Upper lobe of left lung (tissue), 6 donors: ENCODE measurements at regions not wholly inside any gene's neighbourhood (a gene's known extent, or its start where the extent isn't known, plus 50 kb on each side); places are given as distances from the start of the nearest gene placed in this dataset.

Experiments used
- ATAC-seq, 2 donors: fragments of 200-7000 bp; cut with Tn5 transposase; one replicate each; pipeline ENCODE4 v1.9.1; 2022; ENCODE audit warnings: mild to moderate bottlenecking in 2 of 2, moderate library complexity in 2 of 2; ENCODE audit not compliant: low FRiP score in 2 of 2
- DNase-seq, 2 donors: peaks; one replicate each; pipeline ENCODE4 v3.0.0-alpha.2; 2019 to 2020
- H3K27ac ChIP-seq, 4 donors: fragments of 200-600 bp; sonication (generic); one replicate each; pipeline ENCODE4 v1.5.1; 2016 to 2019
- H3K27me3 ChIP-seq, 4 donors: fragments of 200-600 bp; sonication (generic); one replicate each; pipeline ENCODE4 v1.5.1; 2017 to 2019
- H3K36me3 ChIP-seq, 4 donors: fragments of 200-600 bp; sonication (generic); one replicate each; pipeline ENCODE4 v1.5.1; 2016 to 2019
- H3K4me1 ChIP-seq, 4 donors: fragments of 200-600 bp; sonication (generic); one replicate each; pipeline ENCODE4 v1.5.1; 2018 to 2019
- H3K4me3 ChIP-seq, 4 donors: fragments of 200-600 bp; sonication (generic); one replicate each; pipeline ENCODE4 v1.5.1; 2017 to 2019; ENCODE audit warnings: mild to moderate bottlenecking in 2 of 4, moderate library complexity in 1 of 4
- H3K9me3 ChIP-seq, 4 donors: fragments of 200-600 bp; sonication (generic); one replicate each; pipeline ENCODE4 v1.5.1; 2018 to 2019
- EP300 ChIP-seq, 4 donors: sonication (generic); formaldehyde crosslinking; IDR thresholded peaks; one replicate each; pipeline ENCODE4 v1.5.1; 2017; ENCODE audit warnings: antibody characterized with exemption in 4 of 4, control low read depth in 2 of 4
- POLR2A ChIP-seq, 4 donors: fragments of 450-650 bp; IDR thresholded peaks; one replicate each; pipeline ENCODE4 v1.5.1; 2016 to 2017; ENCODE audit warnings: antibody characterized with exemption in 4 of 4, mild to moderate bottlenecking in 2 of 4
- POLR2AphosphoS5 ChIP-seq, 2 donors: sonication (generic); formaldehyde crosslinking; IDR thresholded peaks; one replicate each; pipeline ENCODE4 v1.5.1; 2017; ENCODE audit warnings: antibody characterized with exemption in 2 of 2
- WGBS, 2 donors: methylation state at CpG; one replicate each; pipeline ENCODE4 v1.1.5; 2017 to 2018; 5-methylcytosine and 5-hydroxymethylcytosine counted together
- TF ChIP-seq, protein P1 (sequence below), 6 experiments: fragments of 450-650 bp in 4 of 6; fragments of 200-600 bp in 2 of 6; sonication (generic) in 2 of 6; IDR thresholded peaks; one replicate each; pipeline ENCODE4 v1.5.1; 2016 to 2019; ENCODE audit warnings: antibody characterized with exemption in 6 of 6
- donor health status: DM: no; HTN: no; CAD: no; lungs with moderate emphysema.
- donor health status: DM: no; HTN: yes; CAD: no; lungs with severe emphysema.

DNA sequence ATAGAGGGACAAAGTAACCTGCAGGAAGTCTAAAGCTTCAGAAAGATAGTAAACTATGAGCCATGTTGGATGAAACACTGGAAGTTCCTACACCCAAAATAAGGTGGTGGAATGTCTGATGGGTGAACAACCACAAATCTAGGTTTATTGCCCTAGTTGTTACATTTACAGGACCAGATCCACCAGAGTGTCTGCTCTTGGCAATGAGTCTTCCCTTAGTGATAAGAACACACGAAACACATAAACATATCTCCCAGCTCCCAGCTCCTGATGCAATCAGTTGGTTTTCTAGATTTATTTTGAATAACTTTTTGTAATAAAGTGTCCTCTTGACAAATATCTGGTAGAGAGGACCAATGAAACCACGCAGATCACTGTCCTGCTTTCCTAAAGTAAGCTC lies 329.7 kb upstream of the WWC1 start:
- no peaks in the 10 kb centered on the region for H3K9me3 ChIP-seq
- DNase-seq: no peak
- ATAC-seq: no peak
- H3K4me3 ChIP-seq: no peak overlapping the region
- no peaks in the 10 kb centered on the region for H3K4me1 ChIP-seq
- TF ChIP-seq, protein P1, sequence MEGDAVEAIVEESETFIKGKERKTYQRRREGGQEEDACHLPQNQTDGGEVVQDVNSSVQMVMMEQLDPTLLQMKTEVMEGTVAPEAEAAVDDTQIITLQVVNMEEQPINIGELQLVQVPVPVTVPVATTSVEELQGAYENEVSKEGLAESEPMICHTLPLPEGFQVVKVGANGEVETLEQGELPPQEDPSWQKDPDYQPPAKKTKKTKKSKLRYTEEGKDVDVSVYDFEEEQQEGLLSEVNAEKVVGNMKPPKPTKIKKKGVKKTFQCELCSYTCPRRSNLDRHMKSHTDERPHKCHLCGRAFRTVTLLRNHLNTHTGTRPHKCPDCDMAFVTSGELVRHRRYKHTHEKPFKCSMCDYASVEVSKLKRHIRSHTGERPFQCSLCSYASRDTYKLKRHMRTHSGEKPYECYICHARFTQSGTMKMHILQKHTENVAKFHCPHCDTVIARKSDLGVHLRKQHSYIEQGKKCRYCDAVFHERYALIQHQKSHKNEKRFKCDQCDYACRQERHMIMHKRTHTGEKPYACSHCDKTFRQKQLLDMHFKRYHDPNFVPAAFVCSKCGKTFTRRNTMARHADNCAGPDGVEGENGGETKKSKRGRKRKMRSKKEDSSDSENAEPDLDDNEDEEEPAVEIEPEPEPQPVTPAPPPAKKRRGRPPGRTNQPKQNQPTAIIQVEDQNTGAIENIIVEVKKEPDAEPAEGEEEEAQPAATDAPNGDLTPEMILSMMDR (IDR thresholded peaks at IDR 0.05): no peak
- TF ChIP-seq POLR2AphosphoS5 (IDR thresholded peaks at IDR 0.05) (no peak), POLR2A (IDR thresholded peaks at IDR 0.05) (no peak), EP300 (IDR thresholded peaks at IDR 0.05) (no peak)
- H3K36me3 ChIP-seq: no peaks in the 10 kb centered on the region
- H3K27ac ChIP-seq: no peak overlapping the region
- H3K27me3 ChIP-seq: no peaks in the 10 kb centered on the region
- WGBS, 2 donors: 56 to 67% methylated on average over 2 of the region's 2 CpGs

DNA sequence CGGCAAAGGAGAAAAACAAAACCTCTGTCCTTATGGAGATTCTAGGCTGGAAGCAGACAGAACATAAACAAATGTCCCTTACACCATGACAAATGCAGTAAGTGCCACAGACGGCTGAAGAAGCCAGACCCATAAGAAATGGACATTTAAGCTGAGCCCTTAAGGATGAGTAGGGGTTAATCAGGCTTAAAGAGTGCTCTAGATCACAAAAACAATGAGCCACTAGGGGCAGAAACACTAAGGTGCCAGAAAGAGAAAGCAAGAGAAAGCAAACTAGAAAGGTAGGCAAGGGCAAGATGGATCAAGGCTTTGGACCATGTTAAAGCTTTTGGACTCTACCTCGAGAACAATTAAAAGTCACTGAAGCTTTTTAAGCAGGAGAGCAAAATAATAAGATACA lies 326.9 kb upstream of the WWC1 start:
- Histone ChIP-seq H3K9me3 (no peaks in the 10 kb centered on the region), H3K36me3 (no peaks in the 10 kb centered on the region), H3K27me3 (no peaks in the 10 kb centered on the region), H3K27ac (no peak overlapping the region), H3K4me1 (no peaks in the 10 kb centered on the region), H3K4me3 (no peak overlapping the region)
- ATAC-seq (no peak), DNase-seq (no peak)
- 63 to 65% methylated on average over 3 of the region's 3 CpGs for WGBS, 2 donors
- TF ChIP-seq POLR2AphosphoS5 (IDR thresholded peaks at IDR 0.05) (no peak), EP300 (IDR thresholded peaks at IDR 0.05) (no peak), POLR2A (IDR thresholded peaks at IDR 0.05) (no peak)
- TF ChIP-seq, protein P1 (IDR thresholded peaks at IDR 0.05): no peak

DNA sequence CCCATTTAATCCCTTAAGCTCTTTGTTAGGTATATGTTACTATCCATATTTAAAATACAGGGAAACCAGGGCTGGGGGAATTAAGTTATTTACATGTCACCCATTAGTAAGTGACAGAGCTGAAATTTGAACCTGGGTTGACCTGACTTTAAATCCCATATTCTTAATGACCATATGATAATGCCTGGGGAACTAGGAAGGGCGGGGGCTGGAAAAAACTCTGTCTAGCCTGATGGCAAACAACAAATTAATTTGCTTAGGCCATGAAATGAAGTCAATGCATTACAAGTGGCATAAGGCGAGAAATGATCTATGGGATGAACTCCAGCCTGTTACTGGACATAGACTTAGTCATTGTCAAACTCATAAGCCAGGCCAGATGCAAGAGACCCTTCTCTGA lies 325.7 kb upstream of the WWC1 start:
- no peak overlapping the region for H3K27ac ChIP-seq
- 90 to 92% methylated on average over 2 of the region's 2 CpGs for WGBS, 2 donors
- no peak overlapping the region for H3K4me3 ChIP-seq
- DNase-seq: no peak
- H3K9me3 ChIP-seq: no peaks in the 10 kb centered on the region
- H3K36me3 ChIP-seq: no peaks in the 10 kb centered on the region
- no peaks in the 10 kb centered on the region for H3K4me1 ChIP-seq
- H3K27me3 ChIP-seq: no peaks in the 10 kb centered on the region
- TF ChIP-seq EP300 (IDR thresholded peaks at IDR 0.05): no peak
- TF ChIP-seq, protein P1 (IDR thresholded peaks at IDR 0.05): no peak
- no peak for TF ChIP-seq POLR2A (IDR thresholded peaks at IDR 0.05)
- TF ChIP-seq POLR2AphosphoS5 (IDR thresholded peaks at IDR 0.05): no peak
- ATAC-seq: no peak

DNA sequence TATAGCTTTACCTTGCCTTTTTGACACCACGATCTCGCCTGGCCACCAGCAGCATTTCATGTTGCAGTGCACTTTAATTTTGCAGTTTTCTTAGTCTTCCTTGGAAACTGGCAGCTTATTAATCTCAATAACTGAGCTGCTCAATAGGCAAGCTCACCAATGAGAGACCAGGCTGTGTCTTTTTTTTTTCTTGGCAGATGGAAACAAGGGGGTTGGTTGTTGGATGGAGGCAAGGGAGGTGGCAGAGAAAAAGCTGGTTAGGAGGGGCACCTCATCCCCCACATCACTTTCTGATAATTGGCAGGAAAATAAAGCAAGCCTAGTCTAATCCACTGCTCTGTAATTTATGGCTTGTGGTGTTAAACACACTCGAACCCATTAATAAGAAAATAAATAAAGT lies 324.5 kb upstream of the WWC1 start:
- WGBS, 2 donors: 57 to 66% methylated on average over 3 of the region's 3 CpGs
- no peak overlapping the region for H3K4me3 ChIP-seq
- no peaks in the 10 kb centered on the region for H3K4me1 ChIP-seq
- TF ChIP-seq POLR2A (IDR thresholded peaks at IDR 0.05) (no peak), EP300 (IDR thresholded peaks at IDR 0.05) (no peak), POLR2AphosphoS5 (IDR thresholded peaks at IDR 0.05) (no peak)
- TF ChIP-seq, protein P1 (IDR thresholded peaks at IDR 0.05): no peak
- no peaks in the 10 kb centered on the region for H3K27me3 ChIP-seq
- no peaks in the 10 kb centered on the region for H3K9me3 ChIP-seq
- DNase-seq (no peak), ATAC-seq (no peak)
- H3K36me3 ChIP-seq: no peaks in the 10 kb centered on the region
- no peak overlapping the region for H3K27ac ChIP-seq

DNA sequence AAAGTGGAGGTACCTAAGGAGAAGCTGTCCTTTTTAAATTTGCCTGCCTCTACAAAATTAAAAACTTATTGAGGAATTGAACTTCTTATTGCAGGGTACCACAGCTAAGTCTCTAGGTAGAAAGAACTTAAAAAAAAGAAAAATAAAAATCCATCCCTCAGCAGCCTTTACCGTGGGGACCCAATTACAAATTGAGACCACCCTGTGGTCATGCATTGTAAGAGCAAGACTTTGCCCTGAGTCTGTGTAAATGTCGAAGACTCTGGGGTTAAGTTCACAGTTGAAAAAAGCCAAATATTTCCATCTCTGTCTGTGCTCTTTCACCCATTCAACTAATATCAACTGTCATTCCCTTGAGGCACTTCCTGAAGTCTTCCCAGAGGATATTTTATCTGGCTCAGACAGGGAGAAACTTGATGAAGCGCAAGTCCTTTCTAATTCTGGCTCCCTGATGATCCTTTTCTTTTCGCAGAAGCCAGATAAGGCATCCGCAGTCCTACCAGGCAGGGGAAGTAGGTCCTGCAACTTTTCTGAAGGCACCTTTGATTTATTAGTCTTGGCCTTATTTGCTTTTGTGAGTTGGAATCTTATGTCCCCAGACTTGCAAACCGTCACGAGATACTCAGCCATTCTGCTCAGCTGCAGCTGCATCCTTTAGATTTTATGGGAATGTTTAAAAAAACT lies 323.8 kb upstream of the WWC1 start:
- H3K27me3 ChIP-seq: no peaks in the 10 kb centered on the region
- WGBS, 2 donors: 19 to 27% methylated on average over 7 of the region's 7 CpGs
- TF ChIP-seq, protein P1 (IDR thresholded peaks at IDR 0.05): no peak
- H3K4me3 ChIP-seq: no peak overlapping the region
- DNase-seq: no peak
- no peak overlapping the region for H3K27ac ChIP-seq
- H3K9me3 ChIP-seq: no peaks in the 10 kb centered on the region
- ATAC-seq: no peak
- no peaks in the 10 kb centered on the region for H3K4me1 ChIP-seq
- H3K36me3 ChIP-seq: no peaks in the 10 kb centered on the region
